OCI-LY3 (cell line): ENCODE measurements at regions not wholly inside any gene's neighbourhood (a gene's known extent, or its start where the extent isn't known, plus 50 kb on each side); places are given as distances from the start of the nearest gene placed in this dataset.

Source experiments
- CTCF ChIP-seq: fragments of 200-600, 300-600 bp; sonication (generic); IDR thresholded peaks from 2 replicates; pipeline ENCODE4 v1.5.1; 2014; ENCODE audit warnings: antibody characterized with exemption, low read length, low read depth
- EZH2phosphoT487 ChIP-seq: fragments of 200-600 bp; shearing (Covaris generic); IDR thresholded peaks from 2 replicates; pipeline ENCODE4 v1.6.1; 2018; ENCODE audit warnings: antibody characterized with exemption, mixed run types, low read depth

- TF ChIP-seq EZH2phosphoT487 (no peak), CTCF (no peak)
Measured at GRCh38 chr5:68843624-68844364, 250.0 kb upstream of the SLC30A5 start.
